DOHH2 (cell line): ENCODE measurements at regions not wholly inside any gene's neighbourhood (a gene's known extent, or its start where the extent isn't known, plus 50 kb on each side); places are given as distances from the start of the nearest gene placed in this dataset.

ENCODE experiments used
- EZH2phosphoT487 ChIP-seq: fragments of 200-600 bp; sonication (generic); IDR thresholded peaks from 2 replicates; pipeline ENCODE4 v1.6.1; 2017; ENCODE audit warnings: borderline replicate concordance, mild to moderate bottlenecking, antibody characterized with exemption, low read length, moderate library complexity, mixed read lengths
- TF ChIP-seq, protein P1 (sequence below): fragments of 200-600 bp; sonication (generic); IDR thresholded peaks from one replicate; pipeline ENCODE4 v1.5.1; 2014; ENCODE audit warnings: antibody characterized with exemption, mild to moderate bottlenecking, low read depth, low read length; ENCODE audit not compliant: poor library complexity, severe bottlenecking

DNA sequence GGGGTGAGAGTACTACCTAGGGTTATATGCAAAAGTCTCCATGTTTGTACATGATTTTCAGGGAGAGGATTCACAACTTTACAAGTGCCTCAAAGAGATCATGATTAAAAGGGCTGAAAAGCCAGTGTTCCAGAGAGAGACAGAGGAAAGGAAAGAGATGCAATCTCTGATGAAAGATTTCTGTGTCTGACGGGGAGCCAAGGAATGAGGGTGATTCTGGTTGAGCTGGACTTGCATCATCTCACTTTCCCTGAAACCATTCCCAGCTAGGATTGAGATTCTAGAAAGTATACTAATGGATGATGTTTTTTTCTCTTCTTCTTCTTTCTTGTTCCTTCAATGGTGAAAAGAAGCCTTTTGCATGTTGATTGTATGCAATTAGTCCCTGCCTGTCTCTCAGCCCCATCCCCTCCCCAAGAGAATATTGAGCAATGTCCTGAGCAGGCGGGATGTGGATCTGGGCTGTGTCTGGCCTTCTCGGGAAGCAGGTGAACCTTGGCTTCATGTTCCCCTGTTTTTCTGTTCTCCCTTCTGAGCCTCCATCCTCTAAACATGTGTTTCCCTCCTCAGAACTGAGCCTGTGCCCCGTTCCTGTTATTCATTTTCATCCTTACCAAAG is 186.1 kb downstream of the ZNF365 start:
- TF ChIP-seq, protein P1, sequence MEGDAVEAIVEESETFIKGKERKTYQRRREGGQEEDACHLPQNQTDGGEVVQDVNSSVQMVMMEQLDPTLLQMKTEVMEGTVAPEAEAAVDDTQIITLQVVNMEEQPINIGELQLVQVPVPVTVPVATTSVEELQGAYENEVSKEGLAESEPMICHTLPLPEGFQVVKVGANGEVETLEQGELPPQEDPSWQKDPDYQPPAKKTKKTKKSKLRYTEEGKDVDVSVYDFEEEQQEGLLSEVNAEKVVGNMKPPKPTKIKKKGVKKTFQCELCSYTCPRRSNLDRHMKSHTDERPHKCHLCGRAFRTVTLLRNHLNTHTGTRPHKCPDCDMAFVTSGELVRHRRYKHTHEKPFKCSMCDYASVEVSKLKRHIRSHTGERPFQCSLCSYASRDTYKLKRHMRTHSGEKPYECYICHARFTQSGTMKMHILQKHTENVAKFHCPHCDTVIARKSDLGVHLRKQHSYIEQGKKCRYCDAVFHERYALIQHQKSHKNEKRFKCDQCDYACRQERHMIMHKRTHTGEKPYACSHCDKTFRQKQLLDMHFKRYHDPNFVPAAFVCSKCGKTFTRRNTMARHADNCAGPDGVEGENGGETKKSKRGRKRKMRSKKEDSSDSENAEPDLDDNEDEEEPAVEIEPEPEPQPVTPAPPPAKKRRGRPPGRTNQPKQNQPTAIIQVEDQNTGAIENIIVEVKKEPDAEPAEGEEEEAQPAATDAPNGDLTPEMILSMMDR = no peak
- TF ChIP-seq EZH2phosphoT487 = no peak
